ENCODE measurements at regions not wholly inside any gene's neighbourhood (a gene's known extent, or its start where the extent isn't known, plus 50 kb on each side); places are given as distances from the start of the nearest gene placed in this dataset.

DNA sequence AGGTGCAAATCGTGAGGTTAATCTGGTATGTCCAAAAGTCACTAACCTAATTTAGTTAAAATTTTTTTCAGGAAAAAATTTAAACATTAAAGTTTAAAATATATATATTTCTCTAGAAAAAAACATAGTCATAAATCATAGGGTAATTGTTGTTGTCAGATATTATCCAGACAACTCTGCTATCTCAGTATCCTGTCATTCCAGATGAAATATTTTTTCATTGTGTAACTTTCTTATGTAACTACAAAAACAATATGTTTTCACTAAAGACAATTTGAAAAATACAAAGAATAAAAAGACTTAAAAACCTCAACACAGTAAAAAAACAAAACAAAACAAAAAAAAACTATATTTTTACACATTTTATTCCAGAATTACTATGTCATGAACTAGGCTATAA lies 57.6 kb downstream of the TENT5A start:
- DNase-seq, result no peak

DNA sequence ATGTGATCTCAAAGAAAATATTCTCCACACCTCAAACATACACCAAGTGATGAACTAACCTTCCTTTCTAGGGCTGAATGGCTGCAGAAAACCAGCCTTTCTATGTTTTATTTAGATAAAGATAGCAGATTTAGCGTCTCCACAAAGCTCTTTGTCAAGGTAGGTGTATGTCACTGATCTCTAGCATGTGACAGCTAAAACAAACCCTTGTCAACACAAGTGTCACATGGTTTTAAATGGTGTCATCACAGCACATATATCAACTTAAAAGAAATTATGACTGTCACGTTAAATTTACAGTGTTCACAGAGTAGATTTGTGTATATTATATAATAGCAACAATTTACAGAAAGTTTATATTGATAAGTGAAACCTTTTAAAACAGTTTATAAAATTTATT lies 58.3 kb downstream of the TENT5A start:
- DNase-seq, result peak; percentile 50

DNA sequence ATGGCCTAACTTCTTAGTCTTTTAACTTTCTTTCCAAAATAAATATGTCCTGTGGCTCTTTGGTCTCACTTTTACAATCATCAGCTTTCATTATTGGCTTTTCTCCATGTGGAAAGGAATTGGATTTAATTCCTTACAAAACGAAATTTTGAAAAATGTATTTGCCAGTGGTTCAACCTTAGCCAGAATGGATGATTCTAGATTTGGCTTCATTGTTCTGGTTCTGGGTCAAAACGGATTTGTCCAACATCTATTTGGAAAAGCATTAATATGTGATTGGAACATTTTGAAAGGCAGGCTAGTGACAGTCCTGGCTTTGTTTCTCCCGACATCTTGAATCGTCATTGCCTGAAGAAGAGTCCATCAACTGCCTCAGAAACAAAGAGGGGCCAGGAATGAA lies 59.2 kb downstream of the TENT5A start:
- no peak for DNase-seq

DNA sequence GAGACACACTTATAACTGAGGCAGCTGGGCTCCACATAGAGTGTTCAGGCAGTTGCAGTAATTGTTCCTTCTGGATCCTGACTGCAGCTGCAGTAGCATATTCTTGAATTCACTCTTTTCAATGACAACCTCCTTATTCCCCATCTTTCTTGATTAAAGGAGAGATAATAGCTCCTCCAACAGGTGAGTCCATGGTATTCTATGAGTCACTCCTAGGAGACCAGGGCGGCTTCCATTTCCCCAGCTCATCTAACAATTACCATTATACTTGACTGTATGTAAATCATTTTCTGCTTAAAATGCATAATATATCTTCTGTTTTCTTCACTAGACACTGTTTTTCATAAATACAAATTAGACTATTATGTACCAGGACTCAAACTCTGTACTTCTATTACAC lies 62.4 kb downstream of the TENT5A start:
- no peak for DNase-seq

DNA sequence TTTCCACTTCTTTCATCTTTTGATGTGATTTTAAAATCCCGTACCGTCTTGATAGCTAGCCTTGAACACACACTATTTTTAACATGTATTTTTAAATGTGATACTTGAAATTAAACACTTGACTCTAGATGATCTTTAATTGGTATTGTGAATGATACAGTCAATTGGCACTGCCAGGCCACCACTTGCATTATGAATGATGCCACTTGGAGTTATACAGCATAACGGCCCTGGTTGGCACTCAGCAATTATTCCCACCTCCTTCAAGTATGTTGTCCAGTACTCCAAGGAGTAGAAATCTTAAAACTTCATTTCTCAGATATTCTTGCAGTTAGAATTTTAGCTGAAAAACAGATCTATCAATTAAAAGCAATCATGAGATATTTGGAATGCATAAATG lies 62.9 kb downstream of the TENT5A start:
- DNase-seq, result no peak

DNA sequence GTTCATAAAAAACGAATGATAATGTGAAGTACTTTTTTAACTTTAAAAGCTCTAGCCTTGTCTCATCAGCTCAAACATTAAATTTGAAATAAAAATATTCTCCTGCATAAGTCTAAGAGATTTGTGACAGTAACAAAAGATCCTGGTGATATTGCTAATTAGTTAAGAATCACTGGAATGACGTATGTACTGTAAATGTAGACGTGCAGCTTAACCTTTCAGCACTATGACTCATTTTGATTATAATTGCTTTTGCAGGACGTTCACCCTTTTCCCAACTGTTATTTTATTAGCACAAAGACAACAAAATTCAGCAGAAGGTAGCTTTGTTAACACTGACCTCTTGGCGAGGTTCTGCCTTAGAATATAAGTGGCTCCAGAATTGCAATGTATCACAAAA lies 68.6 kb downstream of the TENT5A start:
- DNase-seq, result no peak

DNA sequence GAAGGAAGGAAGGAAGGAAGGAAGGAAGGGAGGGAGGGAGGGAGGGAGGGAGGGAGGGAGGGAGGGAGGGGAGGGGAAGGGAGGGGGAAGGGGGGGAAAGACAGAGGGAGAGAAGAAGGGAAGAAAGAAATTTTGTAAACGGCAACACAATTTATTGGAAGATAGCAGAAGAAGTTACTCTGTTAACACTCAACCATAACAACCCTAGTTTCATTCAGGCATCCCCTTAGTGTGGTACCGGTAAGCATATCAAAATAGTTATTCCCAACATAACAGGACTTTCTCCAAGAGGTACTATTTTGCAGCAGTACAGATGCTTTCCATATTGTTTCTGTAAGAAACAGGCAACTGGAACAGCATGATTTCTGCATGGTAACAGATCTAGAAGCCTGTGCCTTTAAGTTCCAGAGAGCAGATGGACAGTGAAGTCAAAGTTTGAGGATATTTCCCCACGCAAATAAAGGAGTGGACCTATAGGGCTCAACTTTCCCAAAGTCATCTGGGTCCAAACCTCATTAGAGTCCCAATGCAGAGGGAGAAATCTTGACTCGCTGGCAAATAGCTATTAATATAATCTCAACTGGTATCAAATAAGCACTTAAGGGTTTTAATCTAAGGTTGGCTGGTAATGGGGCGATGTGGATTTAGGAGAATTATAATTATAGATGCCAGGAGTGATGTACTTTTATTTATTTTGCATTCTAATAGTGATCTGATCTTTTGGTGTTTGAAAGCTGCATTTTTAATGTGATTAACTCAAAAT lies 69.4 kb downstream of the TENT5A start:
- DNase-seq, result no peak

DNA sequence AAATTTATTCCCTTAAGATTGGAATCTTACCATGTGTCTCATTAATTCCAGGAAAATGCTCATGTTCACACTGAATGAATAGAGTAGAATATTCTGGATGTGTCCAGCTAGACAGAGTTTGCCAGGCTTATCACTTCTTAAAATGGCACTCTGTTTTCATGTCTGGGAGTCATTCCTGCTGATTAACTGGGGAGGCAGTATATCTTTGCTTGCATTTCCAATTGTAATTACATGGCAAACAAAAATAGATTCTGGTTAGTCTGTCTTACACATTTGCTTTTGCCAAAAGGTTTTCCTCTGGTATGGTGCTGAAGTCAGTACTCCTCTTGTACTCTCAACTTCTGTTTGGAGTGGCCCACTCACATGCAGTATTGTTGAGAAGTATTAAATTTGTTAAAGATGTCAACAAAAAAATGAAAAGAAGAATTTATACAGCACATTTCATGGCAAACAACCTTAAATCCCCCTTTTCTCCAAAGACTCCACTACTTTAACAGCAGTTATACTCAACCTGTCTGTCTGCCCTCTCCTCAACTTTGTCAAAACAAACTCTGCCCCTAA lies 70.2 kb downstream of the TENT5A start:
- DNase-seq, result no peak

DNA sequence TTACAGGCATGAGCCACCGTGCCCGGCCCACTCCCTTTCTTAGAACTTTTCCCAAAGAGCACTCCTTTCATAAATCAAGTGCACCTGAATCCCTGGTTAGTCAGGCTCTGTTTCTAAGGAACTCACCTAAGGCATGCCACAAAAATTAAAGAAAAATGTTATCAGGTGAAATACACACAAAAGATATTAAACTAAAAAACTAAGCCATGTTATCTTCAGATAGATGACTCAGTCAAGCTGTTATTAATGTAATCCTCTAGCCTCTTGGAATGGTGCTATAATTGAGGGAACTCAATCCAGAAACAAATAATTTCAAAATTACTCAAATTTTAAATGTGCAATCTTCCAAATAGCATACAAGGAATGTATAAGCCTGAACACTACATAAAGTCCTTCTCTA lies 83.0 kb downstream of the TENT5A start:
- DNase-seq, result no peak

DNA sequence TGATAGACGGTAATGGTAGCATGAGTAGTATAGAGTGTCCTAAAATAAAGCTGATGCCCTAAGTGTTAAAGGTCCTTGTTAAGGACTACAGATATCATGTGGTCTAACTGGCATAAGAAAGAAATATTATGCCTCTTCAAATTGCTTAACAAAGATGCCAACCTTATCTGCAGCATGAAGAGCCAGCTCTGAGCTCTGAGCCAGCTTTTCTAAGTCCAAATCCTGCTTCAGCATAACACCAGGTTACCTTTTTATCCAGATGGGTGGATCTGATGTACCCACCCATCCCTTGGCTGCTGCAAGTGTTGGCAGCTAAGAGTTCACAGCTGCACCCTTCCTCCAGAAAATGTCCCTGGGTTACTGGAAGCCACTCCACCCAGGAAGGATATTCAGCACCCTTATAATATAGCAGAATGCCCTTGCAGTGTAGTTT lies 83.8 kb downstream of the TENT5A start:
- DNase-seq, result no peak

DNA sequence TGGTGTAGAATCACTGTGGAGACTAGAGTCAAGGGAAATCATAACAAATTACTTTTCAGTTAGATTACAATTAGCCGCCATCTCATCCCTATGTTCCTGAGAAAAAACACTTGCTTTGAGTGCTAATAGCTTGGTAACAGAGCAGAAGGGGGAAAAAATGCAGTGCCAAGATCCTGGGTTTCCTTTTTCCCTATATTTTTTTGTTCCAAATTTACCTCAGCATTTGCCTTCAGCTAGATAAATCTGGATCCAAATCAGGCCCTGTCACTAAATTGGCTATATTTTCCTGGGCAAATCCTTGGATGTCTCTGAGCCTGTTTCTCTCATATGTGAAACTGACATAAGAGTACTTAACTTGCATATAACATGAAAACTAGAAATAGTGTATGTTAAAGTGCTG lies 86.0 kb downstream of the TENT5A start:
- DNase-seq, result no peak

DNA sequence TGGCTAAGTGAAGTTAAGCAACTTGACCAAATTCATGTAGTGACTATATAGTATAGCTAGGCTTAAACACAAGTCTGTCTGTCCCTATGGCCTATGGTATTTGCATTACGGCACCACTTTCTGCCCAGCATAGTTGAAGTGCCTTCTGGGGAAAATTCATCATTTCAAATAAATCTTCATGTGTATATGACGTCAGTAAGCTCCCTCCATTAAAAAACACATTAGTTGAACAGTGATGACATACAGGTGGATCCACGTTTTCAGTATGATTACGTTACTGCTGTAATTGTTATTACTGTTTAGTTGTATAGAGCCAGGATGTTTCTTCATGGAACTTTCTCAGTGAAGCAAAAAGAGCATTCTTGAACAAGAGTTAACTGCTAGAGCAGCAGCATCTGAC lies 96.2 kb downstream of the TENT5A start:
- DNase-seq, result no peak

DNA sequence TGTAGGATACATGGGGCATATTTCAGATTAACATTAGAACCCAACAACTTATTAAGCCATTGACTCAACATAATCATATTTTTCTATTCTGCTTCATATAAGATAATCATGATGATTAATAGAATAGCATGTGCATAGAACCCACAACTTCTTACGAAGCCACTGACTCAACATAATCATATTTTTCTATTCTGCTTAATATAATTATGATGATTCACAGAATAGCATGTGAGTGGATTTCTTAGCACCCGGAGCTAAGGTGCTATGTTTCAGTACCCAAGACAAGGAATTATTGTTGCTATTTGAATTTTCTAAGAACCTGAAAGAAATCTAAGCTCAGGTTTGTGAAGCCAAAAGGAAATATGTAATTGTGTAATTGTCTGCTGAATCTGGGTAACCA lies 96.8 kb downstream of the TENT5A start:
- no peak for DNase-seq

DNA sequence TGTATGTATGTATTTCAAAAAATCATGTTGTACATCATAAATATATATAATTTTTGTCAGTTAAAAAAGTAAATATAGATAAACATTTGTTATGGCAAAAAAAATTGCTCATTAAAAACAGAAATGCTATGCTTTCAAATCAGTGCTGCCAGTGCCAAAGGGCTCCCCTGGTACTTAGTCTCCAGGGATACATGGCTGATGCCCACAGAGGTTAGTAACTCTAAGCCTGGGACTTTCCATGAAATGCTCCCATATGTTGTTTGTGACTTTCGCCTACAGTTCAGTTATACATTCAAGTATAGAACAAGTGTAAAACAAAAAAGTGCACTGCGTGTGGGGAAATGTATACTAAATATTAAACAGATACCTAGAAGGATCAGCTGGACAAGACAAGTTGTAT lies 104.0 kb downstream of the TENT5A start:
- no peak for DNase-seq

DNA sequence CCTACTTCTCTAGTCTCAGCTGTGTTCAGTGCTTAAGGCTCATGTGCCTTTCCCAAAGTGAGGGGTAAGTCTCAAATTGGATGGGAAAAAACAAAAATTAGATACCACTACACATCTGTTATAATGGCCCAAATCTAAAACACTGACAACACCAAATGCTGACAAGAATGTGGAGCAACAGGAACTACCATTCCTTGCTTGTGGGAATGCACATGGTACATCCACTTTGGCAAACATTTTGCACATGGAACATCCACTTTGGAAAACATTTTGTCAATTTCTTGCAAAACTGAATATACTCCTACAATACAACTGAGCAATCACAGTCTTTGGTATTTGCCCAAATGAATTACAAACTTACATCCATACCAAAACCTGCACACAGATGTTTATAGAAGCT lies 109.3 kb downstream of the TENT5A start:
- DNase-seq, result no peak

DNA sequence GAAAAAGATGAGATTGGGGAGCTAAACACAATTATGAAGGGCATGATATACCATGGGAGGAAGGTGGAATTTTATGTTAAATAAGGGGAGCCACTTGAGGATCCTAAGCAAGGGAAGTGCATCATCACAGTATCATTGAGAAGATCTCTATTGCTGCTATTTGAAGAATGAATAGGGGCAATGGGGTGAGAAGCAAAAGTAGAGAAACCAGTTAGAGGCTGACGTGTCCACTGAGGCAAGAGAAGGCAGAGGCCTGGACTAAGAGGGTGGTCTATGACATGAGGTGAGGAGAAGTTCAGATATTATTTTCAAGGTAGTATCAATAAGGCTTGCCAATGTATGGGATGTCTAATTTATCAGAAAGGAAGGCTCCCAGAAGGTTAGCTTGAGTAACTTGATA lies 111.6 kb downstream of the TENT5A start:
- DNase-seq, result no peak

DNA sequence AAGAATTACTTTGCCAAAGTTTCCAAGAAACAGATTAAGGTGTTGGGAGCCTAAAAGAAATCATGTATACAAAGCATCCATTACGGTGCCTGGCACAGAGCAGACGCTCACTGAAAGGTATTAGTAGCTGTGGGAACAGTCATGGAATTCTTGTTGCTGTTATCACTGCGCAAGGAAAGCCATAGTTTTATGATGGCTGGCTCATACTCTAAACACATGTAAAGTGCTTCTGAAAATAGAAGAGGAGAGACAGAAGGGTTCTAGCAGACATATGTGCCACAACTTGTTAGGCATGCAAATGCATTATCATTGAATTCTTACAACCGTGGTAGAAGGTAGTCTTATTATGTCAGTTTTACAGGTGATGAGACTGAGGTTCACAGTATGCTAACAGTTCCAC lies 112.4 kb downstream of the TENT5A start:
- no peak for DNase-seq

DNA sequence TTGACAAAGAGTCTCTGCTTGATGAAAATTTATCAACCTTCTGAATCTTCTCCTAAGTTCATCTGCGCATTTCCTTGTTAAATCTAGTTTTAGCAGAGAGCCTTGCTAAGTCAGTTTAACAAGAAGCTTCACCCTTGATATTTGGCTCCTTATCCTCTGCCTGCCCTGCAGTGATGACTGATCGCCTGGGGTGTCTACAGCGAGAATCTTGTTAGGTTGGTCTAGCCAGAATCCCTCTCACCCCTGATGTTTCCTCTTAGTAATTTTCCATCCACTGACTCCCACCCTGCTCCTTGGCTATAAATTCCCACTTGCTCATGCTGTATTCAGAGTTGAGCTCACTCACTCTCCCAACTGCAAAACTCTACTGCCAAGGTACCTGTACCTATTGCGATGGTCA lies 114.1 kb downstream of the TENT5A start:
- DNase-seq, result no peak

DNA sequence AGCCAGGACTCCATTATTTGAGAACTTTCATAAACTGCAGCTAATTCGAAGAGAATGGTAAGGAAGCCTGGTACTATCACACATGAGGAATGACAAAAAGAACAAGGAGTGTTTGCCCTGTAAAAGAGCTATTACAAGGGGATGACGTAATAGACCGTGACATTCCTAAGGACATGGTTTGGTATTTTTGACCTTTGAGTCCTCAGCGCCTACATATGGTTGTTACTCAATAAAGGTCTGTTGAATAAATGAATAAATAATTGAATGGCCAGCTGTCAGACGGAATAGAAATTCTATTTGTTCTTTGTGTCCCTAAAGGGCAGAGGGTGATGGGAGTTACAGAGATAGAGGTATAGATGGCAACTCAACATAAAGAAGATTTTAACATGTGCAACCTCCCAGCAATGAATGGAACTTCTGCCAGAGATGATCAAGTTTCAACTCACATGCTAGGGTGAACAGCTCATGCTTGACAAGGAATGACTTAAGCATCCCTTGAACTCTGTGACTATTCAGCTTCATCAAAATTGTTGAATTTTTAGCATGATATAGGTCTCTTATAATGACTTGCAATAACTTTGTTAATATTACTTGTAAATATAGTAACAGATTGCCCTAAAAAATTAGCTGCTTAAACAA lies 115.4 kb downstream of the TENT5A start:
- DNase-seq, result no peak

DNA sequence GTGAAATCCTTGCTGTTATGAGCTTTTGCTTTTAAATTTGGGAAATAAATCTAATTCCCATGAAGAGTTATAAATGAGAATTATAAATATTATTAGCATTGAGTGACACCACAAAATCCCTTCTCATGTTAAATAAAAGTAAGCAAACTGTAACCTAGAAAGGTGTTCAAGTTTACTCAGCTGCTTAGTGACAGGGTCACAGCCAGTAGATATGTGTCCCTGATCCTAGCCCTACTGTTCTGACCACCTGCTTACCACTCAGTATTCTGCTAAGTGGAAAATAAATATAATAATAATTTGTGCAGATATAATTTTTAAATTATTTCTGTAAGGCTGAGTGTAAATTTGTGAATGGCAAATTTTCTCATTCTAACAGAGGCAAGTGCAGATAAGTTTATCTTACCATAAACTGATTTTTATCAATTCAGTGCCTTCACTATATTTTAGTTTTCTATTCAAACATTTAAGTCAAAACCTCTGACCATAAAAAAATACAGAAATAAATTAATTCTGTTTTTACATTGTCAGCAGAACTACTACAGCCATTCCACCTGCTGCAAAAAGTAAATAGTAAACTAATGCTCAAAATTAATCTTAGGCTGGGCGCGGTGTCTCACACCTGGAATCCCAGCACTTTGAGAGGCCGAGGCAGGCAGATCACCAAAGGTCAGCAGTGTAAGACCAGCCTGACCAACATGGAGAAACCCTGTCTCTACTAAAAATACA lies 118.2 kb downstream of the TENT5A start:
- DNase-seq, result no peak

DNA sequence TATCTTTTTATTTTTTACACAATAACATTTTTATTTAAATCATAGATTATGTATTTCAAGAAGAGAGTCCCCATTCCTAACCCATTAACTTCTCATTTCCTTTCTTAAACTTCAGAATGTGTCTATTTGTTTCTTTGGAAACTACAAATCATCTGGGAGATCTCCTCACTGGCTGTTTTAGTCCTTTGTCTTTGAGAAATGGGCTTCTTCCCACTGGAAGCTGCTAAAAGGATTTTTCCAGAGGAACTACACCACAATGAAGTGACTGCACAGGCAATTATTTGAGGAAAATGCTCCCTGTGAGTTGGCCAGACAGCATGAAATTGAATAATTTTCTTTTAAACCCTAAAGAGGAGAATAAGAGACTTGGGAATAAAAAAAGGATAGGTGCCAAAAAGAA lies 119.1 kb downstream of the TENT5A start:
- no peak for DNase-seq

DNA sequence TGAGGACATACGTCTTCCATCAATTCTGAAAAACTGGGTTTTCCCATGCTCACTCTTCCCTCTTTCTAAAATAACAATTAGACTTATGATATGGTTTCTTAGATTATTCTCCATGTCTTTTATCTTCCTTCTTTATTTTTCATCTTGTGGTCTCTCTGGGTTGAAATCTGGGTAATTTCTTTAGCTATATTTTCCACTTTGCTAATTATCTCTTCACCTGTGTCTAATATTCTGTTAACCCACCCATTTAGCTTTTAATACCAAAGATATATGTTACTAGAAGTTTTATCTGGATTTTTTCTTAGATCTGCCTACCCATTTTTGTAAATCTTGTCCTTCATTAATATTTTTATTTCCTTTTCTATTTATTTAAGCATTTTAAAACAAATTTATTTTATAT lies 121.8 kb downstream of the TENT5A start:
- no peak for DNase-seq

DNA sequence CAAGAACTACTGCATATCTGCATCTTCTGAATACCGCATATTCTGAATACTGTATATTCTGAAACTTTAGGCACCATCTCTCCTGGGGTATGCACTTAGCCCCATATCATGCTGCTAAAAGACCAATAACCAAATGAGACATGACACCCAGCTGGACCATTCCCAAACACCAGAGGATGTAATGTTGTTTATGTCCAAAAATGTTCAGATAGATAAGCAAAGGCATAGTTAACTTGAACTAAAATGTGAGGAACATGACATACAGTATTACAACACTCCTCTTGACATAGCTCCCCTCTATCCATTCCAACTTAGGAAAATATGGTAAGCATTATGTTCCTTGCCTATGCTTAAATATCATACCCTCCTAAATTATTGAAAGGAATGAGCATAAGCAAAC lies 127.3 kb downstream of the TENT5A start:
- DNase-seq, result no peak

DNA sequence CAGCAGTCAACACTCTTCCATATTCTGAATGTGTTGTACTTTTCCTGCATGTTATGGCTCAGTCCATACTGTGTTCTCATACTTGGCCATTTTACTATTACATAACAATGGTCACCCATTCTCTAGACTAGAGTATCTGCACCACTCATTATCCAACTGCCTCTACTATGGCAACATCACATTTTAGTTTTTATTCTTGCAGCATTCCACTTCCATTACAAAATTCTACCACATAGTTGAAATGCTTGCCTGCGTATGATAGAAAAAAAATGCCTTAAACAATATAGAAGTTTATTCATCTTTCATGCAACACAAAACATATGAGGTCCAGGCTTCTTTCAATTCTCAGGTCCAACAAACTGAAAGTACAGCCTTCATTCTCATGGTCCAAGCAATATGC lies 128.0 kb downstream of the TENT5A start:
- DNase-seq, result no peak

Measured in NCI-H2029 (cell line).